ENCODE measurements at regions not wholly inside any gene's neighbourhood (a gene's known extent, or its start where the extent isn't known, plus 50 kb on each side); places are given as distances from the start of the nearest gene placed in this dataset.
"Not testable (repeated sequence)": the region's sequence is repeated elsewhere in the genome, so short reads cannot be mapped to it uniquely, and the experiment has no call there.

- Histone ChIP-seq H3K27me3 (no peaks in the 10 kb centered on the region), H3K27ac (no peak overlapping the region), H3K36me3 (no peaks in the 10 kb centered on the region), H3K9me3 (peaks cover 4% of the 10 kb centered on the region), H3K4me1 (ENCODE audit: control insufficient read depth in 1 of 2, insufficient read depth in 1 of 2, low read depth in 1 of 2, low read length in 1 of 2) (no peaks in the 10 kb centered on the region), H3K4me3 (ENCODE audit: low read depth in 1 of 2, low read length in 1 of 2) (no peak overlapping the region)
- TF ChIP-seq CTCF (IDR thresholded peaks at IDR 0.05), result no peak
These were observed 79.2 kb upstream of the NCK2 start for GRCh38 chr2:105665480-105665879.

GRCh38 chr2:105660489-105660888 is 84.2 kb upstream of the NCK2 start:
- no peaks in the 10 kb centered on the region for H3K4me1 ChIP-seq (ENCODE audit: control insufficient read depth in 1 of 2, insufficient read depth in 1 of 2, low read depth in 1 of 2, low read length in 1 of 2)
- no peak overlapping the region for H3K27ac ChIP-seq
- no peaks in the 10 kb centered on the region for H3K36me3 ChIP-seq
- no peaks in the 10 kb centered on the region for H3K27me3 ChIP-seq
- no peaks in the 10 kb centered on the region for H3K9me3 ChIP-seq
- no peak overlapping the region for H3K4me3 ChIP-seq (ENCODE audit: low read depth in 1 of 2, low read length in 1 of 2)
- TF ChIP-seq CTCF (IDR thresholded peaks at IDR 0.05), result no peak

GRCh38 chr2:105655723-105656606 is 88.7 kb upstream of the NCK2 start:
- not testable (repeated sequence) for H3K27me3 ChIP-seq; H3K4me3 ChIP-seq (ENCODE audit: low read depth in 1 of 2, low read length in 1 of 2); H3K9me3 ChIP-seq; H3K27ac ChIP-seq; H3K36me3 ChIP-seq; H3K4me1 ChIP-seq (ENCODE audit: control insufficient read depth in 1 of 2, insufficient read depth in 1 of 2, low read depth in 1 of 2, low read length in 1 of 2)

GRCh38 chr2:105655244-105655643 is 89.5 kb upstream of the NCK2 start:
- Histone ChIP-seq H3K9me3 (no peaks in the 10 kb centered on the region), H3K27ac (no peak overlapping the region), H3K4me3 (ENCODE audit: low read depth in 1 of 2, low read length in 1 of 2) (no peak overlapping the region), H3K27me3 (no peaks in the 10 kb centered on the region), H3K36me3 (no peaks in the 10 kb centered on the region), H3K4me1 (ENCODE audit: control insufficient read depth in 1 of 2, insufficient read depth in 1 of 2, low read depth in 1 of 2, low read length in 1 of 2) (no peaks in the 10 kb centered on the region)
- TF ChIP-seq CTCF (IDR thresholded peaks at IDR 0.05), result no peak

- Histone ChIP-seq H3K4me3 (ENCODE audit: low read depth in 1 of 2, low read length in 1 of 2) (no peak overlapping the region), H3K27me3 (no peaks in the 10 kb centered on the region), H3K36me3 (no peaks in the 10 kb centered on the region), H3K27ac (no peak overlapping the region), H3K4me1 (ENCODE audit: control insufficient read depth in 1 of 2, insufficient read depth in 1 of 2, low read depth in 1 of 2, low read length in 1 of 2) (no peaks in the 10 kb centered on the region), H3K9me3 (no peaks in the 10 kb centered on the region)
- no peak for TF ChIP-seq CTCF (IDR thresholded peaks at IDR 0.05)
These were observed 90.2 kb upstream of the NCK2 start for GRCh38 chr2:105654474-105655004.

- Histone ChIP-seq H3K36me3 (no peaks in the 10 kb centered on the region), H3K4me1 (ENCODE audit: control insufficient read depth in 1 of 2, insufficient read depth in 1 of 2, low read depth in 1 of 2, low read length in 1 of 2) (no peaks in the 10 kb centered on the region), H3K27ac (no peak overlapping the region), H3K4me3 (ENCODE audit: low read depth in 1 of 2, low read length in 1 of 2) (no peak overlapping the region), H3K27me3 (no peaks in the 10 kb centered on the region), H3K9me3 (no peaks in the 10 kb centered on the region)
- TF ChIP-seq CTCF (IDR thresholded peaks at IDR 0.05), result no peak
These were observed 91.4 kb upstream of the NCK2 start for GRCh38 chr2:105653302-105653701.

Measured in neutrophil (primary cell).